Suprapubic skin (tissue), 4 donors: ENCODE measurements at regions not wholly inside any gene's neighbourhood (a gene's known extent, or its start where the extent isn't known, plus 50 kb on each side); places are given as distances from the start of the nearest gene placed in this dataset.

ENCODE experiments used
- EP300 ChIP-seq: sonication (generic); formaldehyde crosslinking; IDR thresholded peaks from one replicate; pipeline ENCODE4 v1.6.1; 2017; ENCODE audit warnings: antibody characterized with exemption
- POLR2A ChIP-seq, 2 donors: fragments of 450-650 bp; IDR thresholded peaks; one replicate each; pipeline ENCODE4 v1.6.1; 2017; ENCODE audit warnings: antibody characterized with exemption in 2 of 2, mild to moderate bottlenecking in 2 of 2, moderate library complexity in 2 of 2
- POLR2AphosphoS5 ChIP-seq, 3 donors: sonication (generic); formaldehyde crosslinking; IDR thresholded peaks; one replicate each; pipeline ENCODE4 v1.6.1; 2017; ENCODE audit warnings: antibody characterized with exemption in 3 of 3
- TF ChIP-seq, protein P1 (sequence below), 2 donors: fragments of 200-600 bp in 1 of 2; fragments of 450-650 bp in 1 of 2; sonication (generic) in 1 of 2; IDR thresholded peaks; one replicate each; pipeline ENCODE4 v1.5.1; 2016 to 2019; ENCODE audit warnings: antibody characterized with exemption in 2 of 2, mild to moderate bottlenecking in 1 of 2, moderate library complexity in 1 of 2

DNA sequence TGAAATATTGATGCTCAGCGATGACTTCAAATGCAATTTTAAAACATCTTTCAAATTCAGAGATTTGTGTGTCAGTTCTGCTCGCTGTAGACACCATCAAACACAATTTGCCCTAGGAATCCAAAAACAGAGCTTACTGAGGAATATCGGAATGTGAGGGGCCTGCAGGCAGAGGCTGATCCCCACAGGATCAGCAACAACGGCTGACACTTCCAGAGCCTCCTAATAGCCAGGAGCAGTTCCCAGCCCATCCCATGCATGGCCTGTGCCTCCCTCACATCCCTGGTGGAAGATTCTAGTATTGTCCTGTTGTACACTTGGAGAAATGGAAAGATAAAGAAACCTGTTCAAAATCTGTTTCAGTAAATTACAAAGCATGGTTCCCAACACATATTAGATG is 129.7 kb upstream of the VWC2 start:
- TF ChIP-seq POLR2A (IDR thresholded peaks at IDR 0.05) (no peak), POLR2AphosphoS5 (IDR thresholded peaks at IDR 0.05) (no peak), EP300 (no peak)
- TF ChIP-seq, protein P1, sequence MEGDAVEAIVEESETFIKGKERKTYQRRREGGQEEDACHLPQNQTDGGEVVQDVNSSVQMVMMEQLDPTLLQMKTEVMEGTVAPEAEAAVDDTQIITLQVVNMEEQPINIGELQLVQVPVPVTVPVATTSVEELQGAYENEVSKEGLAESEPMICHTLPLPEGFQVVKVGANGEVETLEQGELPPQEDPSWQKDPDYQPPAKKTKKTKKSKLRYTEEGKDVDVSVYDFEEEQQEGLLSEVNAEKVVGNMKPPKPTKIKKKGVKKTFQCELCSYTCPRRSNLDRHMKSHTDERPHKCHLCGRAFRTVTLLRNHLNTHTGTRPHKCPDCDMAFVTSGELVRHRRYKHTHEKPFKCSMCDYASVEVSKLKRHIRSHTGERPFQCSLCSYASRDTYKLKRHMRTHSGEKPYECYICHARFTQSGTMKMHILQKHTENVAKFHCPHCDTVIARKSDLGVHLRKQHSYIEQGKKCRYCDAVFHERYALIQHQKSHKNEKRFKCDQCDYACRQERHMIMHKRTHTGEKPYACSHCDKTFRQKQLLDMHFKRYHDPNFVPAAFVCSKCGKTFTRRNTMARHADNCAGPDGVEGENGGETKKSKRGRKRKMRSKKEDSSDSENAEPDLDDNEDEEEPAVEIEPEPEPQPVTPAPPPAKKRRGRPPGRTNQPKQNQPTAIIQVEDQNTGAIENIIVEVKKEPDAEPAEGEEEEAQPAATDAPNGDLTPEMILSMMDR (IDR thresholded peaks at IDR 0.05) = no peak
